Adrenal gland (tissue), 5 donors: ENCODE measurements at regions not wholly inside any gene's neighbourhood (a gene's known extent, or its start where the extent isn't known, plus 50 kb on each side); places are given as distances from the start of the nearest gene placed in this dataset.

Source experiments
- CTCF ChIP-seq, 6 experiments: fragments of 450-650 bp in 4 of 6; fragments of 200-600 bp in 2 of 6; sonication (generic) in 1 of 6; IDR thresholded peaks; 1 replicate in 5 of 6; 2 replicates in 1 of 6; pipeline versions ENCODE4 v1.5.1 to v1.8.0; 2016 to 2021; ENCODE audit warnings: antibody characterized with exemption in 6 of 6, mild to moderate bottlenecking in 2 of 6, moderate library complexity in 1 of 6
- POLR2A ChIP-seq, 2 donors: fragments of 450-650 bp; IDR thresholded peaks; one replicate each; pipeline ENCODE4 v1.6.1; 2017; ENCODE audit warnings: antibody characterized with exemption in 2 of 2, mild to moderate bottlenecking in 2 of 2, moderate library complexity in 1 of 2
- donor health status: DM: no; HTN: no; CAD: no.

- TF ChIP-seq CTCF (IDR thresholded peaks at IDR 0.05) (no peak), POLR2A (IDR thresholded peaks at IDR 0.05) (no peak)
Measured at GRCh38 chr15:68512598-68512997, 66.2 kb upstream of the CORO2B start.
